Stimulated activated CD4-positive, alpha-beta T cell treated with anti-CD3 and anti-CD28 coated beads, TNF-alpha, amount 100 ng/mL, for 24 hours (primary cell): ENCODE measurements at regions not wholly inside any gene's neighbourhood (a gene's known extent, or its start where the extent isn't known, plus 50 kb on each side); places are given as distances from the start of the nearest gene placed in this dataset.

Experiments used
- DNase-seq, 3 experiments: peaks; one replicate each; pipeline ENCODE4 v3.0.0-alpha.2; 2020; ENCODE audit warnings: low read depth in 3 of 3

DNA sequence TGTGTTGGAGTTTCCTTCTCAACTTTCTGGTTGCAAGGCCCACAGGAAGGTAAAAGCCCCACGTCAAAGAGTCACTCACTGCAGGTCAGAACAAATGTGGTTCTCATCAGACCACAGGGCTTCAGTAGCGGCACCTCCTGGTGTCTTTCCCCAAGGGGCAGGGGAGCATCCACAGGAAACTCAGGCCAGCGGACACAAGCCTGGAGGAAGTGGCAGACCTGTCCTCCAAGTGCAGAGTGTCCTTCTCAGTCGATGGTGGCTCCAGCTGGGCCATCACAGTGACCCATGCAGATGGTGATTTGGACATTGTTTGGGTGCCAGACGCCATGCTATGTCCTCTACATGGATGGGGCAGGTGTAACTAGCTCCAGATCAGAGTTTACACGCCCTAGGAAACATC is 84.9 kb downstream of the ACKR3 start:
- no peak for DNase-seq

DNA sequence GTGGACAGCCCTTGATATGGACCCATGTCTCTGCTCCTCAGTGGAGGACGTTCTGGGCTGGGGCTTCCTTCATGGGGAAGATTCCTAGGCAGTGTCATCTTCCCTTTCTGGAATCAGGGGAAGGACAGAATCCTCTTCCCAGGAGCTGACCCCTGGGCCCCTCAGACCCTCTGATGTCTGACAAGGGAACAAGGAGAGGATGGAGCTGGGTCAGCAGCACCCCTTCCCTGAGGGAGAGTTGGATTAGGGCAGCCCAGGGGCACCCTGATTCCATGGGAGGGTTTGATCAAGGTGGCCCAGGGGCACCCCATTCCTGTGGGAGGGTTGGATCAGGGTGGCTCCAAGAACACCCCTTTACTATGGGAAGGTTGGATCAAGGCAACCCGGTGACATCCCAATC is 86.5 kb downstream of the ACKR3 start:
- no peak for DNase-seq

DNA sequence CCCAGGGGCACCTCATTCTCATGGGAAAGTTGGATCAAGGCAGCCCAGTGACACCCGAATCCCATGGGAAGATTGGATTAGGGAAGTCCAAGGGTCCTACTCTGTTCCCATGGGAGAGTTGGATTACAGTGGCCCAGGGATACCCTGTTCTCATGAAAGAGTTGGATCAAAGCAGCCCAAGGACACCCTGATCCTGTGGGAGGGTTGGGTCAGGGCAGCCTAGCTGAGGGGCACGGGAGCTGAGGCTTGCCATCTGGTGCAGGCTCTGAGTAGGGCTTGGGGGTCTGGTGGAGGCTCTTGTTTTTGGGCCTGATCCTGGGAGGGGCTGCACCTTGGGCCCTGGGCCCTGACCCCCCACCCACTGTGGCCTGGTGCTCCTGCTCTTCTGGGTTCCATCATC is 87.1 kb downstream of the ACKR3 start:
- no peak for DNase-seq

DNA sequence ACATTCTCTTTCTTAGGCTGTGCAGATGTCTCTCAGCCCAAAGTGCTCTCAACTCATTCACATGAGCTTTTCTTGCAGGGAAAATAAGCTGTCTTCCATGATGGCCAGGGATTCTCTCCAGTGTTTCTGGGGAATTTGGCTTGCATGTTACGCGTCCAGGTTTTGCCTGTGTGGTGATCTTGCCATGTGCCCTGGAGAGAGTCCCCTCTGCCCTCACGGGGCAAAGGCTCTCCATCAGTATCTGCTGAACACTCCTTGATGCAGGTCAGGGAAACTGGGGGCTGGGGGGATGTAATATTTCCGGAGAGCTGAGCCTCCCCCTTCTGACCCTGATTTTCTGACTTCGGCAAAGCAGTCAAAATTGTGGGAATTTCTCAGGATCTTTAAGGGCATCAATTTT is 87.6 kb downstream of the ACKR3 start:
- DNase-seq, result no peak

DNA sequence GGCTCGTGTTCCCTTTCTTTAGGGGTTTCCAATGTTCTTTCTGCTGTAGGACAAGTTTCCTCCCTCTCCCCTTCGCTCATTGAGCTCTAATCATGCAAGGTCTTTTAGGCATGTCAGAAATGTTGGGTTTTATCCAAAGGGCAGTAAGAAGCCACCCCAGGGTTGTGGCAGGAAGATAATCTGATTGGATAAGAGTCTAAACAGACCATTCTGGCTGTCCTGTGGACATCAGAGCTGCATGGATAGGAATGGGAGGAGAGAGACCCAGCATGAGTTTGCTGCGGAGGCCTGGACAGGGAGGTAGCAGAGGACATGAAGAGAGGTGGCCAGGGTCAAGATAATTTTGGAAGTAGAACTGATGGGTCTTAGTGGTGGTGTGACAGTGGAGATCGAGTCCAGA is 88.2 kb downstream of the ACKR3 start:
- no peak for DNase-seq

DNA sequence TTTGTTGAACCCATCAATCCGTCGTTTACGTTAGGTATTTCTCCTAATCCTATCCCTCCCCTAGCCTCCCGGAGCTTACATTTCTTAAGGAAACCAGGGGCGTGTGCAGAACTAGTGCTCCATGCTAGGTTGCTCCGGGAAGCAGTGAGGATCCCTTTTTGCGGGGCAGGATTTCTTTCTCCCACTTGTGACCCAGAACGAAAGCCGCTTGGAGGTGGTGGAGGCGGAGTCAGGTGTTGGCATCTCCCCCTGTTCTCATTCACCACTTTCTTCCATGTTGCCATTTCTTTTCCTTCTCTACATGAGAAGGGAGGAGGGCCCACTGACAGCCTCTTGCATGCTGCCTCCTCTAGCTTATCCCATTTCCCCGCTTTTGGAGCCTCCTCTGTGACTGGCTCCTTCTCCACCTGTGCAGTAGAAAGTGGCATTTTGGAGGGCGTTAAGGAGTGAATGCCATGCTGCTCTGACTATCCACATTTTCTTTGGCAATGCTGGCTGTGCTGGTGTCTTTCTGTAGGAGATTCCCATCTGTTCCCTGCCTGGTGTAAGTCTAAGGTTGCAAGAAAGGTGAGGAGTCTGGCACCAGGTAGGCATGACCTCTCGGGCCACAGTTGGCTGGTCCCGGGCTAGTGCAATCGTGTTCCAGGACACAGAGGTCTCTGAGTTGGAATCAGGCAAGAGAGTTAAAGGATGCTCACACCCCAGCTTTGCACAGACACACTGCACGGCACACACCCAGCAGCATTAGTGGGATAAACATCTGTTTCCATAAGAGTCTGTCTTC is 89.5 kb downstream of the ACKR3 start:
- DNase-seq, result no peak

DNA sequence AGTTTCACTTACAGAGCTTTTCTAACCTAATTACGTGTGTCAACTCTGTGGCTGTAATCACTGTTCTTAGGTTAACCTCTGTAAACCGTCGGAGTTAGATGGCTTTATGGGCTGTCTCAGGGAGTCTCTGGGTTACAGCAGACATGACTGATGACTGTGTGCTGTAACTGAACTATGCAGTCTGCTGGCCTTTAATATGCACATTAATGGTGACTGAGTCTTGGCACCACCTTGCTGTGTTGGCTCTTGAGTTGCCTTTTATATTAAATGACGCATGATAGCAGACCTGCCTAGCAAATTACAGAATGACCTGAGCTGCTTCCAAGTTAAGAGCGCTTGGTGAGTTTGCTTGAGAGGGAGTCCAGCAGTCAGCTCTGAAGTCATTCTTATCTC is 90.1 kb downstream of the ACKR3 start:
- DNase-seq, result no peak

DNA sequence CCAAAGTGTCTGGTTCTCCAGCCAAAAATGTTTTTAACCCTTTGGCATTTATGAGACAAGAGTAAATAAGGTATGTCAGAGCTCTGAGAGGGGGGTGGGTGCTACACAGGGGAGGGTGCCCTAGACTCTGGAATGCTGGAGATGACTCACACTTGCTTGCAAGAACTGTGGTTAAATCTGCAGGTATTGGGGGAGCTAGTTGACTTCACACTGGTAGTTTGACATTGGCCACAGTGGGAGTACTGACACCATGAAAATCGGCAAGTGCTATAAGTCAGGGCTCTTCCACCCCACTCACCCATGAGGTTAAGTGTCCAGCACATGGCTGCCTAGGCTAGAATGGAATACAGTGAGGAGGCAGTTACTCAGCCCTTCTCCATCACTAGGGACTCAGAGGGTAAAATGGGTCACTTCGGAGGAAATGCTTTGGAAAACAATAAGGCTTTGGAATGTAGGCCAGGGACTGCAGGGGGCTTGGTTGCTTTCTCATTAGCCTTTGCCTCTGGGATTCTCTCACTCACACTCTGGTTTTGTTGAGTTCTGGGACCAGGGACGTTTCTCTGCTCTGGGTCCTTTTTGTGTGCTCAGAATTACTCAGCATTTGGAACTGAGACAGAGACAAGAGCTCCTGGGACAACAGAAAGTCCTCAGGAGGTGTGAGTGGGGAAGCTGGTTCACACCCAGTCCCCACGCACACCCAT is 91.6 kb downstream of the ACKR3 start:
- no peak for DNase-seq

DNA sequence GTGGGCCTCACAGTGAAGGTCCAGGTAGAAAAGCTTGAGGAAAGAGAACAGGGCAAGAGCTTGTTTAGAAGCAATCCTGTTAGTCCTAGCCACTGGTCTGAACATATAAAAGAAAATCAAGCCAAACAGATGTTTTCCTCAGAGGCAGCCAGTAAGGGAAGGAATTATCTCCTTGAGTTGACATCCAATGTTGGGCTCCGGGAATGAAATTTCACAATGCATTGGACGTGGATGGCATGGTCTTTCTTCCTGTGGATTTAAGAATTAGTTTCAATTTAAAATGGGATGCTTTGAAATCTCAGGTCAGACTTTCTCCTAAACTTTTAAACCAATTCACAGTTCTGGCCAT is 92.1 kb downstream of the ACKR3 start:
- no peak for DNase-seq

DNA sequence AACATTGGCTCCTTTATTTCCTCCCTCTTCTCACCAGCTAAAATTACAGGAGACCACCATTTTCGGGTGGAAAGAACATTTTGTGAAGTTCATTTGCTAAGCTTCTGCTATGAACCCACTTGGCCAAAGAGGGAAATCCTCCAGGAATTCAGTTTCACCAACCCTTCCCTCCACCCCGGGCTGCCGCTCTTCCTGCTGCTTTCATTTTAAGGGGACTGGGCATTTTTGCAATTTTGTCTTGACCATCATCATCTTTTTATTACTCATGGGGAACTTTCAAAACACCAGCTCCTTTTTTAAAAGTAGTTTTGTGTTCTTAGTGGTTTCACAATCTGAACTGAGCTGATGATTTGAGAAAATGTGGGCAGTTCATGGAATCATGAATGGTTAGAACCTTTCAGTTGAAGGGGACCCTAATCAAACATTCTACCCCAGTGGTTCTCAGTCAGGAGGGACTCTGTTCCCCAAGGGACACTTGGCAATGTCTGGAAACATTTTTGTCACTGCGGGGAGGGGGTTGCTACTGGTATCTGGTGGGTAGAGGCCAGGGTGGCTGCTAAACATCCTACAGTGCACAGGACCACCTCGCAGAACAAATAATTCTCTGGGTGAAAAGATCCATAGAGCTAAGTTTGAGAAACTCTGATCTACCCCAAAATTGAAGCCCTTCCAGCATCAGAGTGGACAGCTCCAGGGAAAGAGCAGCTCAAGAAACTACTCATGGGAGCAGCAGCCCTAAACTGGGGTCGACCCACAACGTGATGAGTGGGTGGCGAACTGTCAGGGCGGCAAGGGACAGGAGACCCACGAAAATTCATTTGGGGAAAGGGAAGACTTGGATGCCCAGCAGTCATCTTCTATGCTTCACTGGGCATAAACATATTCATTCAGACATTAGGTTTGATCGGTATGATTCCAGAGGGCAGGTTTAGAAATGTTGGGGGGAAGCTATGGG is 92.9 kb downstream of the ACKR3 start:
- DNase-seq, result no peak

DNA sequence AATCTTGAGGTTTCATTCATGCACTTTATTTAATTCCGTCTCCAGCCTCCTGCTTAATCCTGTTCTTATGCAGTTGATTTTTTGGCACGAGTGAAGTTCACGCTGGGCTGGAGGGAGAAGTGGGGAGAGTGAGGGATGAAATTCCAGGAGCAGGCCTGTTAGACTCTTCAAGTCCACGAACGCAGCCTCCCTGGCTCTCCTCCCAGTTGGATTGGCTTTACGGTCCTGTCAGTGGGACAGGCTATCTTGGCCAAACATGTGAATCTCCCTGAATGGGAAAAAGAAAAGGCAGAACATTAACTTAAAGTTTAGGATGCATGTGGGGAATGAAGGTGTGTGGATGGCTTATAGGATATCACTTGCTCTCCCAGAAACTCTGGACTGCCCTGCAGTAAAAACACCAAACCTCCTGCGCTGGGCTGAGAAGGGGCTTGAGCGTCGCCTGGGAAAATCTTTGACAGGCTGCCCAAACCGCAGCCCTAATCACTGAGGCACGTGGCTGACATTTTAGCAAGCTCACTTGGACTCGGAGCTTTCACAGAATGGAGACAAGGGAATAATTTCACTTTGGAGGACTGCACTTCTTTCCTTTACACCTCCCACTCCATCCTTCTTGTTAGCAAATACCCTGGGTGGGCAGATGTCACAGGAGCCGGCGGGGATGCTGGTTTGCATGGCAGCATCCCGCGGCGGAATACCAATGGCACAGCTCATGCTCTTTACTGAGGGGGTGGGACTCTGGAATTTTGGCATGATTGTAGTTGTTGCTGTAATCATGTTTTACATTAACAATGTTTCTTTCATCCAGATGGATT is 93.9 kb downstream of the ACKR3 start:
- DNase-seq, result no peak

DNA sequence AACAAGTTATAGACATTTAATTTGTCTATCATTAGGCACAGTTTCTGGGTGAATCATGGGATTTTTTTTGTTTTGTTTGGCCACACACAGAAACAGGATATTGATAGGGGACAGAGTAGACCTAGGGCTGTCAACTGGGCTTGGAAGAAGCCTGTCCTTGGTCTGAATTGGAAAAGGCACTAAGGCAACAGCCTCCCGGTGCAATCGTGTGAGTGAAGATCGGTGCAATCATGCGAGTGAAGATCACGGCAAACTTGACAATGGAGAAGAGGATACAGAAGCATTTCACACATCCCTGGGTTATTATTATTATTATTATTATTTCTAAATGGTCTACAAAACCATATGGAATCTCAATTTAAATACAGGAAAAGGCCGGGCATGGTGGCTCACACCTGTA is 94.5 kb downstream of the ACKR3 start:
- DNase-seq, result no peak

DNA sequence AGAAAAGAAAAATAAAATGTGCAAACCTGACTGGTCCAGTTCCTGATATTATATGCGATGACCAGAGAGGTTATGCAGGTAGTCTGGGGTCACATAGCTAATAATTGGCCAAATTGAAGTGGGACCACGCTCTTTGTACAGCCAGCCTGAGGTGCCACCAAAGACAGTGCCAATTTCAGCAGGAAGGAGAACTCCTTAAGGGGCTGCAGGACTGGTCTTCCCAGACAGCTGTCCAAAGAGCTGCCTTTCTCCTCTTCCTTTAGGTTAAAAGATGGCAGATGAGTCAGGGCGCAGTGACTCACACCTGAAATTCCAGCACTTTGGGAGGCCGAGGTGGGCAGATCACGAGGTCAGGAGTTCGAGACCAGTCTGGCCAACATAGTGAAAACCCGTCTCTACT is 95.5 kb downstream of the ACKR3 start:
- DNase-seq, result no peak

DNA sequence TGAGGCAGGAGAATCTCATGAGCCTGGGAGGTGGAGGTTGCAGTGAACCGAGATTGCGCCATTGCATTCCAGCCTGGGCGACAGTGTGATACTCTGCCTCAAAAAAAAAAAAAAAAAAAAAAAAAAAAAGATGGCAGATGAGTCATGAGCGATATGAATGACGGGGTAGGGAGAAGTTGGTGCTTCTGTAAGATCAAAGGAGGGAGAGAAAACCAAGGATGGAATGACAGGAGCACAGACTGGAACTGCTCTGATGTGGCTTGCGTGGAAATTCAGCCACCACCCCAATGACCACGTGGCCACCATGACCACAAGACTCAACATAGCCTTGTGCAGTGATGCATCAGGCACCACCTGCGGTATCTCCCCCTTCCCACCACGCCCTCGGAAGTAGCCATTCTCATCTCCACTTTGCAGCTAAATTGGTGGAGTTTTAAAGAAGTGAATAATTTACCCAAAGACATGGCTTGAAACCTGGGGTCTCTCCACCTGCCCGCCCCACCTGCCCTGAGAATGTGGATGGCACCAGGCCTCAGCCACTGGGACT is 96.0 kb downstream of the ACKR3 start:
- DNase-seq, result no peak

DNA sequence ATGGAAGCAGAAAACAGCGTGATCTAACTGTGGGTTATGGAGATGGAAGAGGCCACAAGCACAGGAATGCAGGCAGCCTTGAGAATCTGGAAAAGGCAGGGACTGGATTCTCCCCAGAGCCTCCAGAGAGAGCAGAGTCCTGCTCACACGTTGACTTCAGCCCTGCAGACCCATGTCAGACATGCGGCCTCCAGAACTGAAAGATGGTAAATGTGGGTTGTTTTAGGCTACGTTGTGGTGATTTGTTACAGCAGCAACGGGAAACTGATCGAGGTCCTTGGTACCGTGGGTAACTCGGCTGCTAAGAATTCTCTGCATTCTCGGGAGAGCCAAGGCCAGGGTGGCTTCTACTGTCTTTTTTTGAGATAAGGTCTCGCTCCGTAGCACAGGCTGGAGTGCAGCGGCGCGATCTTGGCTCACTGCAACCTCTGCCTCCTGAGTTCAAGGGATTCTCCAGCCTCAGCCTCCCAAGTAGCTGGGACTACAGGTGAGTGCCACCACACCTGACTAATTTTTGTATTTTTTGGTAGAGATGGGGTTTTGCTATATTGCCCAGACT is 97.1 kb downstream of the ACKR3 start:
- DNase-seq, result no peak

DNA sequence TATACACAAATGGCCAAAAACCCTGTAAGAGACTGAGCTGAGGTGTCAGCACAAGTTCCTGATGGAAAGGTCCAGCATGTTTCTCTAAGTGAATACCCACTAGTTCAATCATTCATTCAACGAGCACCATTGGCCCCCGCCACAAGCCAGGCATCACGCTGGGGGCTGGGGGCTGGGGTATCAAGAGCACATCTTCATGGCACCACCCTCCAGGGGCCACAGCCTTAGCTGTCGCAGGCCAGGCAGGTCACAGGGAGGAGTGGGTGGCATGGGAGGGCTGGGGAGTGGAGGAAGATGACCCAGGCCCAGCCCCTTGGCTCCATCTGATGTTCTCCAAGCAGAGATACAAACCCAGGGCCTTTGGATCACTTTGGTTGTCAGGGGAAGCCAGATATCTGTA is 97.9 kb downstream of the ACKR3 start:
- no peak for DNase-seq

DNA sequence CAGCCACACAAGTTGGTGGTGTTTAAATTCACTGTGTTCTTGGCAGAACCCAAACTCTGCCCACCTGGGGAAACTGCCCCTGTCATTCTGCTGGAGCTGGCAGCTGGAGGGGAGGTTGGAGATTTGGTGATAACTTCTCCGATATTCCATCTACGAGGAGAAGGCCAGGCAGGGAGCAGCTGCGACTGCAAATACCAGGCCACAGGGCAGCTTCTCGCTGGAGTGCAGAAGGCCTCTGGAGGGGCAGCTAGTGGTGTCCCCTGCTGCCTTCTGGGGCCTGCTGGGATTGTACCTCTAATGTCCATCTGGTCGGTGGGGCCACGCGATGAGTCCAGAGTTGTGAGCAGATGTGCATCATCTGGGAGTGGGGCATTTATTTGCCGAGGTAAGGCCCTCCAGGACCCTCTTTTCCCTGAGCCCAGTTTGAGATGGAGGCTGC is 98.9 kb downstream of the ACKR3 start:
- DNase-seq, result no peak

DNA sequence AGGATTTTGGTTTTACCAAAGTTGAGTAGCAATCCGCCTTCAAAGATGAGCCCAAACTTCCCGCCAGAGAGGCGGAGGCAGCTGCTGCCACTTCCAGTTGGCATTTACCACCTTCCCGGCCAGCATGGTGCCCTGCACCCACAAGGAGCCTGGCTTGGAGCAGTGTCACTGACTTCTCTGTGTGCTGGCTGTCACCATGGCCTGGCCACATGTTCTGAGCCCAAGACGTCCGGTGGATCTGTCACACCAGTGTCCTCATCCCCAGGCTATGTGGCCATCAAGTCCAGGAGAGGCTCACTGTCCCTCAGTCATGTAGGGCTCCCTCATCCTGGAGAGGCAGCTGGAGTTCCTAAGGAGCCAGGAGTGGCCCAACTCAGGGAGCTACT is 100.6 kb downstream of the ACKR3 start:
- DNase-seq, result no peak

DNA sequence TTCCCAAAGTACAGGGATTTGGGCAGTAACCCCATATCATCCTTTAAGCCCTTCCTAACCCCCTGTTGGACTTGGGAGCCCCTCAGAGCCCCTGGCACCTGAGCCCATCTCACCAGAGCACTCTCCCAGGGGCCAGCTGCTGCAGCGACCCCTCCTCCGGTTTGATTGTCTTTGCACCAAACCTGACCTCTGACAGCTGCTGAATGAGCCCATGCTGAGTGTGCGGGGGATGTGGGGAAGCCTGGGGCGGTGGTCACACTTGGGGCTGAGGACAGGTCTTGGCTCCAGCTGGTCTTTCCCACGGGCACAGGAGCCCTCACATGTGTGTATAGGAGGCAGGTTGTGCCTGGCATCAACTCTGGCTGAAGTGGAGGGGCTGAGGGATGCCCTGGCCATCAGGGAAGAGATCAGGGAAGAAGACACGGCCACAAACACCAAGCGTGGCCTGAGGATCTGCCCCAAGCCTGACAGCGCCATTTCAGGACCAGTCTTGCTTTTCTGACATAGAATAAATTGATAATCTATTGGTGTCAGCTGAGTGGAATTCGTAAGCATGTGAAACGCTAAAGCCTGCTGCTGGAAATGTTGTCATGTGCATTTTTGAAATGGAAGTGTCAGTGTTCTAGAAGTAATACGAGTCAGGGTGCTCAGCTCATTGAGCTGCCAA is 102.4 kb downstream of the ACKR3 start:
- DNase-seq, result no peak

DNA sequence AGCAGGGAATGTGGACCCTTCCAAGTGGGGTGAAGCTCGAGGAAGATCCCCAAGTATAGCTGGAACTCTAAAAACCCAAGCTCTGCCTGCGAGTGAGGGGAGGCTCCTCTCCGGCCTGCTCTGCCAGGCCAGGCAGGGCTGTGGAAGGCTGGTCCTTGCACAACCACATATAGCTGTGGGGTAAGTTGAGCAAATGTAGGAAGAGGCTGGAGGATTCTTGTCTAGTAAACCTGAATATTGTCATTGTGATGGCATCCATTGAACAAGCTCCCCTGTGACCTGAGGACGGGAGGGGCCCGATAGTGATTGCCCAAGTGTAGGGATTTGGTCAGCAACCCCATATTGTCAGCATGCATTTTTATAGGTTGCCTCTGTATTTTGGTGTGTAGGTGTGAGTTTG is 103.0 kb downstream of the ACKR3 start:
- DNase-seq, result no peak
